SH-SY5Y (cell line): ENCODE measurements at regions not wholly inside any gene's neighbourhood (a gene's known extent, or its start where the extent isn't known, plus 50 kb on each side); places are given as distances from the start of the nearest gene placed in this dataset.

ENCODE experiments used
- GATA2 ChIP-seq: IDR thresholded peaks from 2 replicates; pipeline ENCODE4 v1.6.1; 2011; ENCODE audit warnings: mild to moderate bottlenecking, low read depth, low read length
- GATA3 ChIP-seq: IDR thresholded peaks from 2 replicates; pipeline ENCODE4 v1.6.1; 2011; ENCODE audit warnings: low read depth, mild to moderate bottlenecking, low read length, moderate library complexity

GRCh38 chr2:228493852-228494251 lies 312.4 kb upstream of the SPHKAP start:
- TF ChIP-seq GATA2 (no peak), GATA3 (no peak)
